G401 (cell line): ENCODE measurements at regions not wholly inside any gene's neighbourhood (a gene's known extent, or its start where the extent isn't known, plus 50 kb on each side); places are given as distances from the start of the nearest gene placed in this dataset.
A peak's percentile ranks its signal among the peaks of the same experiment; 100 is the strongest.
"Not testable (repeated sequence)": the region's sequence is repeated elsewhere in the genome, so short reads cannot be mapped to it uniquely, and the experiment has no call there.

Experiments
- DNase-seq: peaks from one replicate; pipeline ENCODE4 v3.0.0-alpha.2; 2015; ENCODE audit warnings: low spot score
- in situ Hi-C: cut with HindIII; loops from 2 replicates; pipeline ENCODE4 v1.10.0; 2016; ENCODE audit warnings: low sequenced_read_pairs, mixed read lengths

GRCh38 chr1:113185463-113186104 lies 112.6 kb downstream of the LRIG2 start:
- DNase-seq: no peak
- in situ Hi-C loops: no loop called here

- DNase-seq: no peak
- in situ Hi-C loops: no loop called here
Observed at GRCh38 chr1:113190078-113190477, 117.1 kb downstream of the LRIG2 start.

- no peak for DNase-seq
- in situ Hi-C loops: no loop called here
Observed at GRCh38 chr1:113190930-113191329, 117.9 kb downstream of the LRIG2 start.

- no peak for DNase-seq
- in situ Hi-C loops: no loop called here
Observed at GRCh38 chr1:113191579-113192076, 118.6 kb downstream of the LRIG2 start.

- in situ Hi-C loops: no loop called here
- no peak for DNase-seq
Observed at GRCh38 chr1:113192242-113192641, 119.2 kb downstream of the LRIG2 start.

GRCh38 chr1:113192980-113193379 lies 120.0 kb downstream of the LRIG2 start:
- in situ Hi-C loops: no loop called here
- DNase-seq: no peak

- no peak for DNase-seq
- in situ Hi-C loops: no loop called here
Observed at GRCh38 chr1:113194846-113195830, 122.1 kb downstream of the LRIG2 start.

- no peak for DNase-seq
- in situ Hi-C loops: no loop called here
Observed at GRCh38 chr1:113197719-113198330, 124.8 kb downstream of the LRIG2 start.

GRCh38 chr1:113198806-113199205 lies 125.8 kb downstream of the LRIG2 start:
- in situ Hi-C loops: no loop called here
- no peak for DNase-seq

- DNase-seq: peak; percentile 1
- in situ Hi-C loops: no loop called here
Observed at GRCh38 chr1:113199760-113200455, 126.9 kb downstream of the LRIG2 start.

GRCh38 chr1:113201560-113201959 lies 128.6 kb downstream of the LRIG2 start:
- in situ Hi-C loops: no loop called here
- no peak for DNase-seq

GRCh38 chr1:113205980-113206766 lies 133.2 kb downstream of the LRIG2 start:
- in situ Hi-C loops: no loop called here
- DNase-seq: no peak

- in situ Hi-C loops: no loop called here
- no peak for DNase-seq
Observed at GRCh38 chr1:113207019-113207418, 134.0 kb downstream of the LRIG2 start.

GRCh38 chr1:113207457-113207856 lies 134.5 kb downstream of the LRIG2 start:
- in situ Hi-C loops: no loop called here

GRCh38 chr1:113208425-113208824 lies 135.4 kb downstream of the LRIG2 start:
- DNase-seq, in situ Hi-C loops: not testable (repeated sequence)

More at GRCh38 chr1:113207457-113207856, 134.5 kb downstream of the LRIG2 start:
- no peak for DNase-seq

GRCh38 chr1:113210248-113210647 lies 137.2 kb downstream of the LRIG2 start:
- no peak for DNase-seq
- in situ Hi-C loops: no loop called here

- in situ Hi-C loops: no loop called here
- no peak for DNase-seq
Observed at GRCh38 chr1:113211467-113211866, 138.5 kb downstream of the LRIG2 start.

- no peak for DNase-seq
- in situ Hi-C loops: no loop called here
Observed at GRCh38 chr1:113215015-113215414, 142.0 kb downstream of the LRIG2 start.
